SK-N-SH (cell line): ENCODE measurements at regions not wholly inside any gene's neighbourhood (a gene's known extent, or its start where the extent isn't known, plus 50 kb on each side); places are given as distances from the start of the nearest gene placed in this dataset.

Experiments used
- CTCF ChIA-PET: fragments of 300-600, 350-600 bp; formaldehyde crosslinking; extraction: SDS; loops from one replicate; lab custom pipeline; 2021; lab: Yijun Ruan, JAX
- POLR2A ChIA-PET: fragments of 350-600 bp; sonication (Branson Sonifier 250); formaldehyde crosslinking; extraction: SDS; loops from one replicate; lab custom pipeline; 2020; ENCODE audit warnings: antibody characterized with exemption, inconsistent platforms; lab: Yijun Ruan, JAX
- DNase-seq: peaks from one replicate; pipeline ENCODE4 v3.0.0; 2012
- H2AFZ ChIP-seq: fragments of 200-600 bp; sonication (generic); 2 replicates; pipeline ENCODE4 v1.8.1; 2016; ENCODE audit warnings: antibody characterized with exemption, mild to moderate bottlenecking, low read depth
- H3F3A ChIP-seq: fragments of 200-600 bp; sonication (generic); replicated peaks from 2 replicates; pipeline ENCODE3; 2016; ENCODE audit warnings: antibody characterized with exemption, mild to moderate bottlenecking; ENCODE audit not compliant: insufficient read depth
- H3K27ac ChIP-seq, 2 experiments: fragments of 200-500 bp in 1 of 2; fragments of 200-600 bp in 1 of 2; sonication (Bioruptor generic) in 1 of 2; sonication (generic), shearing (Covaris generic) in 1 of 2; 2 replicates each; pipeline versions ENCODE4 v1.5.1 to v1.6.1; 2014 to 2016; ENCODE audit warnings: low read depth in 2 of 2, inconsistent platforms in 1 of 2, low read length in 1 of 2, mild to moderate bottlenecking in 1 of 2, mixed read lengths in 1 of 2
- H3K27me3 ChIP-seq: fragments of 200-600 bp; sonication (generic), shearing (Covaris generic); 2 replicates; pipeline ENCODE4 v1.6.1; 2016; ENCODE audit warnings: mixed run types; ENCODE audit not compliant: insufficient read depth
- H3K36me3 ChIP-seq, 2 experiments: fragments of 200-500 bp in 1 of 2; fragments of 200-600 bp in 1 of 2; sonication (Bioruptor generic) in 1 of 2; sonication (generic) in 1 of 2; replicated peaks in 1 of 2; 2 replicates each; pipeline versions ENCODE3 to v1.5.1; 2014 to 2016; ENCODE audit warnings: low read length in 1 of 2, mild to moderate bottlenecking in 1 of 2; ENCODE audit not compliant: insufficient read depth in 2 of 2, control insufficient read depth in 1 of 2
- H3K4me1 ChIP-seq, 2 experiments: fragments of 200-500 bp in 1 of 2; fragments of 200-600 bp in 1 of 2; sonication (Bioruptor generic) in 1 of 2; sonication (generic), shearing (Covaris generic) in 1 of 2; 2 replicates each; pipeline versions ENCODE4 v1.5.1 to v1.6.1; 2014 to 2016; ENCODE audit warnings: low read depth in 1 of 2, low read length in 1 of 2, mixed run types in 1 of 2; ENCODE audit not compliant: insufficient read depth in 2 of 2, control insufficient read depth in 1 of 2
- H3K4me2 ChIP-seq: fragments of 200-600 bp; sonication (generic), shearing (Covaris generic); 2 replicates; pipeline ENCODE4 v1.6.1; 2017; ENCODE audit warnings: mixed run types
- H3K4me3 ChIP-seq, 2 experiments: fragments of 200-500 bp in 1 of 2; fragments of 200-600 bp in 1 of 2; sonication (Bioruptor generic) in 1 of 2; sonication (generic), shearing (Covaris generic) in 1 of 2; 2 replicates each; pipeline versions ENCODE4 v1.5.1 to v1.8.1; 2014 to 2016; ENCODE audit warnings: low read depth in 2 of 2, inconsistent platforms in 1 of 2, low read length in 1 of 2, mild to moderate bottlenecking in 1 of 2, mixed read lengths in 1 of 2, moderate library complexity in 1 of 2
- H3K79me2 ChIP-seq: fragments of 200-600 bp; sonication (generic); 2 replicates; pipeline ENCODE4 v1.8.1; 2017; ENCODE audit warnings: mild to moderate bottlenecking; ENCODE audit not compliant: insufficient read depth
- H3K9ac ChIP-seq: fragments of 200-600 bp; sonication (generic); 2 replicates; pipeline ENCODE4 v1.6.1; 2017; ENCODE audit warnings: mixed run types
- H3K9me2 ChIP-seq: fragments of 200-600 bp; sonication (generic); 2 replicates; pipeline ENCODE4 v1.6.1; 2017; ENCODE audit warnings: mixed run types
- H3K9me3 ChIP-seq: fragments of 200-600 bp; sonication (generic); 2 replicates; pipeline ENCODE4 v1.6.1; 2017; ENCODE audit warnings: mixed run types, mild to moderate bottlenecking, moderate library complexity
- H4K20me1 ChIP-seq: fragments of 200-600 bp; sonication (generic); 2 replicates; pipeline ENCODE4 v1.6.1; 2017; ENCODE audit warnings: mild to moderate bottlenecking, mixed run types; ENCODE audit not compliant: insufficient read depth
- JUND ChIP-seq: IDR thresholded peaks from 2 replicates; pipeline ENCODE4 v1.4.0; 2012
- MAX ChIP-seq: IDR thresholded peaks from 2 replicates; pipeline ENCODE4 v1.4.0; 2012; ENCODE audit warnings: low read depth
- TCF12 ChIP-seq: IDR thresholded peaks from 2 replicates; pipeline ENCODE4 v1.4.0; 2012
- TEAD4 ChIP-seq: IDR thresholded peaks from 2 replicates; pipeline ENCODE4 v1.4.0; 2012; ENCODE audit warnings: mild to moderate bottlenecking, borderline replicate concordance; ENCODE audit not compliant: insufficient read depth
- USF2 ChIP-seq: fragments of 150-350 bp; IDR thresholded peaks from 2 replicates; pipeline ENCODE4 v1.6.1; 2017; ENCODE audit warnings: antibody characterized with exemption, low read length, low read depth, borderline replicate concordance
- WGBS: methylation state at CpG from one replicate; pipeline ENCODE4 v1.1.6; 2017; ENCODE audit warnings: low lambda C conversion rate; 5-methylcytosine and 5-hydroxymethylcytosine counted together
- TF ChIP-seq, protein P1 (sequence below): IDR thresholded peaks from 2 replicates; pipeline ENCODE4 v1.6.1; 2012; ENCODE audit warnings: mild to moderate bottlenecking, low read depth, low read length, moderate library complexity
- TF ChIP-seq, protein P2 (sequence below): IDR thresholded peaks from 2 replicates; pipeline ENCODE4 v1.4.0; 2012; ENCODE audit warnings: low read depth, borderline replicate concordance
- TF ChIP-seq, protein P3 (sequence below): fragments of 200-600 bp; sonication (generic); IDR thresholded peaks from 2 replicates; pipeline ENCODE4 v1.6.1; 2017; ENCODE audit warnings: antibody characterized with exemption, mild to moderate bottlenecking, moderate library complexity

GRCh38 chr1:5707566-5708345 lies 284.5 kb downstream of the NPHP4 start:
- H3K27ac ChIP-seq, result no peak overlapping the region
- TF ChIP-seq MAX (no peak), USF2 (no peak), JUND (no peak), TCF12 (no peak), TEAD4 (no peak)
- TF ChIP-seq, protein P1, sequence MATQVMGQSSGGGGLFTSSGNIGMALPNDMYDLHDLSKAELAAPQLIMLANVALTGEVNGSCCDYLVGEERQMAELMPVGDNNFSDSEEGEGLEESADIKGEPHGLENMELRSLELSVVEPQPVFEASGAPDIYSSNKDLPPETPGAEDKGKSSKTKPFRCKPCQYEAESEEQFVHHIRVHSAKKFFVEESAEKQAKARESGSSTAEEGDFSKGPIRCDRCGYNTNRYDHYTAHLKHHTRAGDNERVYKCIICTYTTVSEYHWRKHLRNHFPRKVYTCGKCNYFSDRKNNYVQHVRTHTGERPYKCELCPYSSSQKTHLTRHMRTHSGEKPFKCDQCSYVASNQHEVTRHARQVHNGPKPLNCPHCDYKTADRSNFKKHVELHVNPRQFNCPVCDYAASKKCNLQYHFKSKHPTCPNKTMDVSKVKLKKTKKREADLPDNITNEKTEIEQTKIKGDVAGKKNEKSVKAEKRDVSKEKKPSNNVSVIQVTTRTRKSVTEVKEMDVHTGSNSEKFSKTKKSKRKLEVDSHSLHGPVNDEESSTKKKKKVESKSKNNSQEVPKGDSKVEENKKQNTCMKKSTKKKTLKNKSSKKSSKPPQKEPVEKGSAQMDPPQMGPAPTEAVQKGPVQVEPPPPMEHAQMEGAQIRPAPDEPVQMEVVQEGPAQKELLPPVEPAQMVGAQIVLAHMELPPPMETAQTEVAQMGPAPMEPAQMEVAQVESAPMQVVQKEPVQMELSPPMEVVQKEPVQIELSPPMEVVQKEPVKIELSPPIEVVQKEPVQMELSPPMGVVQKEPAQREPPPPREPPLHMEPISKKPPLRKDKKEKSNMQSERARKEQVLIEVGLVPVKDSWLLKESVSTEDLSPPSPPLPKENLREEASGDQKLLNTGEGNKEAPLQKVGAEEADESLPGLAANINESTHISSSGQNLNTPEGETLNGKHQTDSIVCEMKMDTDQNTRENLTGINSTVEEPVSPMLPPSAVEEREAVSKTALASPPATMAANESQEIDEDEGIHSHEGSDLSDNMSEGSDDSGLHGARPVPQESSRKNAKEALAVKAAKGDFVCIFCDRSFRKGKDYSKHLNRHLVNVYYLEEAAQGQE, result no peak
- TF ChIP-seq, protein P2, sequence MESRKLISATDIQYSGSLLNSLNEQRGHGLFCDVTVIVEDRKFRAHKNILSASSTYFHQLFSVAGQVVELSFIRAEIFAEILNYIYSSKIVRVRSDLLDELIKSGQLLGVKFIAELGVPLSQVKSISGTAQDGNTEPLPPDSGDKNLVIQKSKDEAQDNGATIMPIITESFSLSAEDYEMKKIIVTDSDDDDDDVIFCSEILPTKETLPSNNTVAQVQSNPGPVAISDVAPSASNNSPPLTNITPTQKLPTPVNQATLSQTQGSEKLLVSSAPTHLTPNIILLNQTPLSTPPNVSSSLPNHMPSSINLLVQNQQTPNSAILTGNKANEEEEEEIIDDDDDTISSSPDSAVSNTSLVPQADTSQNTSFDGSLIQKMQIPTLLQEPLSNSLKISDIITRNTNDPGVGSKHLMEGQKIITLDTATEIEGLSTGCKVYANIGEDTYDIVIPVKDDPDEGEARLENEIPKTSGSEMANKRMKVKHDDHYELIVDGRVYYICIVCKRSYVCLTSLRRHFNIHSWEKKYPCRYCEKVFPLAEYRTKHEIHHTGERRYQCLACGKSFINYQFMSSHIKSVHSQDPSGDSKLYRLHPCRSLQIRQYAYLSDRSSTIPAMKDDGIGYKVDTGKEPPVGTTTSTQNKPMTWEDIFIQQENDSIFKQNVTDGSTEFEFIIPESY, result no peak
- WGBS, result 46% methylated on average over 9 of the region's 12 CpGs
- H3K9ac ChIP-seq, result no peak overlapping the region
- no peaks in the 10 kb centered on the region for H3K79me2 ChIP-seq
- peaks cover 0 to 7% of the 10 kb centered on the region in 2 experiments; a peak in 1 of 4 replicates for H3K4me1 ChIP-seq
- no peaks in the 10 kb centered on the region for H3K9me3 ChIP-seq
- ChIA-PET CTCF (interaction anchor here (1.2 to 5.3 kb wide), 2 partner anchors 38 to 267 kb away, joined by 3 to 15 read pairs (median 3); no protein-coding TSS in a partner anchor), POLR2A (no interaction called here)
- DNase-seq, result no peak
- H3K27me3 ChIP-seq, result no peaks in the 10 kb centered on the region
- H3K36me3 ChIP-seq, result no peaks in the 10 kb centered on the region
- H2AFZ ChIP-seq, result no peak overlapping the region
- no peaks in the 10 kb centered on the region for H3F3A ChIP-seq
- H3K4me3 ChIP-seq, result no peak overlapping the region
- no peaks in the 10 kb centered on the region for H3K9me2 ChIP-seq
- no peaks in the 10 kb centered on the region for H4K20me1 ChIP-seq
- no peak overlapping the region for H3K4me2 ChIP-seq

GRCh38 chr1:5706239-5706638 lies 286.0 kb downstream of the NPHP4 start:
- Histone ChIP-seq H2AFZ (no peak overlapping the region), H4K20me1 (no peaks in the 10 kb centered on the region), H3K27me3 (no peaks in the 10 kb centered on the region), H3K27ac (no peak overlapping the region), H3K4me1 (peaks cover 0 to 7% of the 10 kb centered on the region in 2 experiments; a peak in 1 of 4 replicates), H3K4me3 (no peak overlapping the region), H3K36me3 (no peaks in the 10 kb centered on the region), H3K9me2 (no peaks in the 10 kb centered on the region), H3K4me2 (no peak overlapping the region), H3K79me2 (no peaks in the 10 kb centered on the region), H3K9me3 (no peaks in the 10 kb centered on the region), H3F3A (no peaks in the 10 kb centered on the region), H3K9ac (no peak overlapping the region)
- ChIA-PET CTCF (interaction anchor here (1.2 kb wide), 1 partner anchor 39 kb away, joined by 4 read pairs; no protein-coding TSS in a partner anchor), POLR2A (no interaction called here)
- WGBS, result 26% methylated on average over 4 of the region's 5 CpGs
- TF ChIP-seq, protein P3, sequence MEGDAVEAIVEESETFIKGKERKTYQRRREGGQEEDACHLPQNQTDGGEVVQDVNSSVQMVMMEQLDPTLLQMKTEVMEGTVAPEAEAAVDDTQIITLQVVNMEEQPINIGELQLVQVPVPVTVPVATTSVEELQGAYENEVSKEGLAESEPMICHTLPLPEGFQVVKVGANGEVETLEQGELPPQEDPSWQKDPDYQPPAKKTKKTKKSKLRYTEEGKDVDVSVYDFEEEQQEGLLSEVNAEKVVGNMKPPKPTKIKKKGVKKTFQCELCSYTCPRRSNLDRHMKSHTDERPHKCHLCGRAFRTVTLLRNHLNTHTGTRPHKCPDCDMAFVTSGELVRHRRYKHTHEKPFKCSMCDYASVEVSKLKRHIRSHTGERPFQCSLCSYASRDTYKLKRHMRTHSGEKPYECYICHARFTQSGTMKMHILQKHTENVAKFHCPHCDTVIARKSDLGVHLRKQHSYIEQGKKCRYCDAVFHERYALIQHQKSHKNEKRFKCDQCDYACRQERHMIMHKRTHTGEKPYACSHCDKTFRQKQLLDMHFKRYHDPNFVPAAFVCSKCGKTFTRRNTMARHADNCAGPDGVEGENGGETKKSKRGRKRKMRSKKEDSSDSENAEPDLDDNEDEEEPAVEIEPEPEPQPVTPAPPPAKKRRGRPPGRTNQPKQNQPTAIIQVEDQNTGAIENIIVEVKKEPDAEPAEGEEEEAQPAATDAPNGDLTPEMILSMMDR, result no peak
- no peak for DNase-seq
